GM12875 (cell line): ENCODE measurements at regions not wholly inside any gene's neighbourhood (a gene's known extent, or its start where the extent isn't known, plus 50 kb on each side); places are given as distances from the start of the nearest gene placed in this dataset.

Source experiments
- H3K4me3 ChIP-seq: one replicate; pipeline ENCODE4 v1.5.1; 2011; ENCODE audit warnings: low read depth, low read length, control low read depth
- TF ChIP-seq, protein P1 (sequence below): IDR thresholded peaks from 2 replicates; pipeline ENCODE4 v1.5.1; 2011; ENCODE audit warnings: low read depth, mild to moderate bottlenecking, control low read depth, inconsistent platforms, low read length, moderate library complexity, borderline replicate concordance; ENCODE audit not compliant: insufficient read depth

GRCh38 chr2:5036256-5036655 lies 655.9 kb upstream of the SOX11 start:
- no peak overlapping the region for H3K4me3 ChIP-seq
- TF ChIP-seq, protein P1, sequence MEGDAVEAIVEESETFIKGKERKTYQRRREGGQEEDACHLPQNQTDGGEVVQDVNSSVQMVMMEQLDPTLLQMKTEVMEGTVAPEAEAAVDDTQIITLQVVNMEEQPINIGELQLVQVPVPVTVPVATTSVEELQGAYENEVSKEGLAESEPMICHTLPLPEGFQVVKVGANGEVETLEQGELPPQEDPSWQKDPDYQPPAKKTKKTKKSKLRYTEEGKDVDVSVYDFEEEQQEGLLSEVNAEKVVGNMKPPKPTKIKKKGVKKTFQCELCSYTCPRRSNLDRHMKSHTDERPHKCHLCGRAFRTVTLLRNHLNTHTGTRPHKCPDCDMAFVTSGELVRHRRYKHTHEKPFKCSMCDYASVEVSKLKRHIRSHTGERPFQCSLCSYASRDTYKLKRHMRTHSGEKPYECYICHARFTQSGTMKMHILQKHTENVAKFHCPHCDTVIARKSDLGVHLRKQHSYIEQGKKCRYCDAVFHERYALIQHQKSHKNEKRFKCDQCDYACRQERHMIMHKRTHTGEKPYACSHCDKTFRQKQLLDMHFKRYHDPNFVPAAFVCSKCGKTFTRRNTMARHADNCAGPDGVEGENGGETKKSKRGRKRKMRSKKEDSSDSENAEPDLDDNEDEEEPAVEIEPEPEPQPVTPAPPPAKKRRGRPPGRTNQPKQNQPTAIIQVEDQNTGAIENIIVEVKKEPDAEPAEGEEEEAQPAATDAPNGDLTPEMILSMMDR = no peak

GRCh38 chr2:5039241-5039975 lies 652.8 kb upstream of the SOX11 start:
- TF ChIP-seq, protein P1 = no peak
- H3K4me3 ChIP-seq = no peak overlapping the region

GRCh38 chr2:5040571-5040970 lies 651.6 kb upstream of the SOX11 start:
- TF ChIP-seq, protein P1 = no peak
- H3K4me3 ChIP-seq = no peak overlapping the region

DNA sequence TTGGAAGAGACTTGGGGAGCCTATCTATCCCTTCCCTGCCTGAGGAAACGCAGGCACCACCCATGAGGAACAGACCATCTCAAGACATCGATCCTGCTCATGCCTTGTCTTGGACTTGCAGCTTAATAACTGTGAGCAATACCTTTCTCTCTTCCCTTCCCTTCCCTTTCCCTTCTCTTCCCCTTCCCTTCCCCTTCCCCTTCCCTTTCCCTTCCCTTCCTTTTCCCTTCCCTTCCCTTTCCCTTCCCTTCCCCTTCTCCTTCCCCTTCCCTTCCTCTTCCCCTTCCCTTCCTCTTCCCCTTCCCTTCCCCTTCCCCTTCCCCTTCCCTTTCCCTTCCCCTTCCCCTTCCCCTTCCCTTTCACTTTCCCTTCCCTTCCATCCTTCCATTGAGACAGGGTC lies 650.7 kb upstream of the SOX11 start:
- H3K4me3 ChIP-seq = no peak overlapping the region
- TF ChIP-seq, protein P1 = no peak

DNA sequence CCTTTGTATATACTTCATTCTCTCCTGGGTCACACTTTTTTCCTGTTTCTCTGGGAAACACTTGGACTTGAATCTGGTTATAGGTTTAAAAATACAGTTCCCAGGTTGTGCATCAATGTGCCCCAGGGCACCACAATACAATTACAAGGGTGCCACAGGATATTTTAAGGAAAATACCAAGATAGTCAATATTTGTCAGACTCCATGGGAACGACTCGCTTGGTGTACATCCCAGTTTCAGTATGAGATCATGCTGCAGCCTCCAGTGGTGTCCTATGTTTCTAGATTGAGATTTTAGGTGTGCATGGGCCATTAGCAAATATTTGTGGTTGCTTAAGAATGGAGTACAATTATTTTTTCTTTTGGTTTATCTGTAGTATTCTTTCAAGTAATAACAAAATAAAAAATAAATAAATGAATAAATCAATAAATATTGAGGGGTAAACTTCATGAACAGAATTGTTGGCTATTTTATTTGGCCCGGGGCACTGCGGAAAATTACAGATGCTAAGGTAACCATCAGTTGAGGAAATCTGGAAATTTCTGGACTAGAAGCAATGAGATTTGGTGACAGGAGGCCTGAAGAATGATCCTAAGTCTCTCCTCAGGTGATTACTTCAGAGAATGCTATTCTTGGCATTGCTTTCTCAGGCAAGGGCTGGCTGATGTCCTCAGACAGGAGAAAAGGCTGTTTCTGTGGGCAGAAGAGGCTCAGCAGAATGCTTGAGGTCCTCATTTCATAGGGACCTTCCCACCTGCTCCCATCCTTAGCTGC lies 649.3 kb upstream of the SOX11 start:
- TF ChIP-seq, protein P1 = no peak
- H3K4me3 ChIP-seq = no peak overlapping the region

DNA sequence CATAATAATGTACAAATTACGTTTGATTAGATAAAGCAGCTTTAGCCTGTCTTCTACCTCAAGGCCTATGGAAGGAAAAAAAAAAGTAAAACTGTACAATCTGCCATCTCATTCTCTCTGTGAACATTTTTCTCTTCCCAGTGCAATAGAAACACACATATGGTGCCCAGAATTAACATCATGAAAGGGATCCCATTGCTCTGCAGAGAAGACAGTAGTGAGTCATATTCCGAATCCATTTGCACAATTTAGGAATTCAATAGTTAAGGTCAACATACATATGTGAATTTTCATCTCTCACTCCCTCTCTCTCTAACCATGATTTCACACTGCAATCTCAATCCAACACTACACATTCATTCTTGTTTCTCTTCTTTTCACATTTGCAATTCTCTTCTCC lies 640.9 kb upstream of the SOX11 start:
- H3K4me3 ChIP-seq = no peak overlapping the region
- TF ChIP-seq, protein P1 = no peak

- TF ChIP-seq, protein P1 = no peak
Observed at GRCh38 chr2:5052905-5053304, 639.3 kb upstream of the SOX11 start.

More at GRCh38 chr2:5052905-5053304, 639.3 kb upstream of the SOX11 start:
- no peak overlapping the region for H3K4me3 ChIP-seq
